Right cardiac atrium (tissue), 5 donors: ENCODE measurements at regions not wholly inside any gene's neighbourhood (a gene's known extent, or its start where the extent isn't known, plus 50 kb on each side); places are given as distances from the start of the nearest gene placed in this dataset.

Source experiments
- ATAC-seq, 2 donors: fragments of 200-7000 bp; cut with Tn5 transposase; one replicate each; pipeline versions ENCODE4 v1.8.0 to v1.9.1; 2020; ENCODE audit warnings: moderate library complexity in 2 of 2, mild to moderate bottlenecking in 1 of 2
- DNase-seq, 3 donors: peaks; one replicate each; pipeline ENCODE4 v3.0.0-alpha.2; 2020
- H3K27ac ChIP-seq: one replicate; pipeline ENCODE4 v1.5.1; 2013; ENCODE audit warnings: mild to moderate bottlenecking, low read length, control low read depth, moderate library complexity
- H3K27me3 ChIP-seq: one replicate; pipeline ENCODE4 v1.6.1; 2013; ENCODE audit not compliant: control insufficient read depth, insufficient read depth
- H3K4me1 ChIP-seq: one replicate; pipeline ENCODE4 v1.6.1; 2013; ENCODE audit warnings: low read length; ENCODE audit not compliant: control insufficient read depth, insufficient read depth
- H3K4me3 ChIP-seq: one replicate; pipeline ENCODE4 v1.5.1; 2013; ENCODE audit warnings: low read length, control low read depth
- H3K9me3 ChIP-seq: one replicate; pipeline ENCODE4 v1.6.1; 2013; ENCODE audit warnings: low read length; ENCODE audit not compliant: control insufficient read depth
- WGBS: extraction: QIAGEN DNeasy Blood & Tissue Kit; methylation state at CpG from one replicate; pipeline ENCODE4 v1.1.7; 2013; 5-methylcytosine and 5-hydroxymethylcytosine counted together
- intact Hi-C, 4 donors: fragments of 100-400 bp; cut with DNase I; formaldehyde crosslinking; loops; one replicate each; pipeline versions ENCODE4 v1.11.0 to v1.14.0; 2022 to 2023
- donor health status: healthy with polysubstance abuse.
- donor health status: DM: no; HTN: yes; CAD: no.
- donor health status: DM: no; HTN: no; CAD: no.
- donor health status: DM: no; HTN: yes; CAD: no; lungs with severe emphysema.
- donor health status: DM: yes; HTN: yes; CAD: no.

GRCh38 chr1:88523854-88524528 lies 160.1 kb upstream of the PKN2 start:
- DNase-seq (no peak), ATAC-seq (no peak)
- Histone ChIP-seq H3K9me3 (no peaks in the 10 kb centered on the region), H3K4me3 (no peak overlapping the region), H3K27ac (no peak overlapping the region), H3K4me1 (no peaks in the 10 kb centered on the region), H3K27me3 (no peaks in the 10 kb centered on the region)
- 81% methylated on average over 4 of the region's 4 CpGs for WGBS
- intact Hi-C loops = no loop called here

GRCh38 chr1:88526456-88526855 lies 157.6 kb upstream of the PKN2 start:
- ATAC-seq = no peak
- WGBS = 61% methylated on average over 3 of the region's 3 CpGs
- no peak overlapping the region for H3K4me3 ChIP-seq
- H3K4me1 ChIP-seq = no peaks in the 10 kb centered on the region
- H3K27ac ChIP-seq = no peak overlapping the region
- no peaks in the 10 kb centered on the region for H3K9me3 ChIP-seq
- no peak for DNase-seq
- no peaks in the 10 kb centered on the region for H3K27me3 ChIP-seq
- intact Hi-C loops = no loop called here

- no peaks in the 10 kb centered on the region for H3K9me3 ChIP-seq
- DNase-seq (no peak), ATAC-seq (no peak)
- intact Hi-C loops = no loop called here
- no peak overlapping the region for H3K27ac ChIP-seq
- H3K4me3 ChIP-seq = no peak overlapping the region
- WGBS = 84% methylated on average over 4 of the region's 4 CpGs
- no peaks in the 10 kb centered on the region for H3K4me1 ChIP-seq
- no peaks in the 10 kb centered on the region for H3K27me3 ChIP-seq
These were observed 155.3 kb upstream of the PKN2 start for GRCh38 chr1:88528792-88529191.

DNA sequence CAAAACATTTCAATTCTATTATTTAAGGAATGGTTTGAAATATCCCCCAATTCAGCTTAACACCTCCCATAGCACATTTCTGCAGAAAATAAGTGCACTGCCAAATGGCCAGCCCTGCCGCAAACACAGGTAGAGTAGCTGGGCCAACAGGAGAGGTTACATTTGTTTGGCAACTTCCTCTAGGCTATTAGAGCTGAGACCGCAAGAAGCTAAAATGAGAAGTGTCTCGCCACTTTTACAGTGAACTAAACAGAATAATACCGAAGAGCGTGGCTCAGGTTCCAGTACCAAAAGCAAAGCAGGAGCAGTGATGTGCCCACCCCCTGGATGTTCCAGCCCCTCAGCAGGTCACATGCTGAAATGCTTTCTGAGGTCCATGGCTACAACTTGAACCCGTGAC lies 154.5 kb upstream of the PKN2 start:
- DNase-seq = no peak

DNA sequence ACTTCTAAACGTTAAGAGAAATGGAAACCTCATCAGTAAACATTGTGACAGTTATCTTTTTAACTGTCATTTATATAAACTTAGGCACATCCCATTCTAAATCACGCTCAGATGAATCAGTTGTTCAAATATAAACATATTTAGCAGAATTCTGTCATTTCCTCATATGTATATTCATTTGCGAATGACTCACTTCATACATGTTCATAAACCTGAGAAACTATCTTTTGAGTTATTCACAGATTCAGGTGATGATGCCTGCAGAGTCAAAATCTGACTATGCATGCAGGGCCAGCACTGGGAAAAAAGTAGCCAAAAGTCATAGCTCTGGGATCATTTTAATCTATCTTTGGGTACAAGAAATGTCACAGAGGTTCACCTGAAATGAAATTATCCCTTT lies 153.8 kb upstream of the PKN2 start:
- Histone ChIP-seq H3K27ac (no peak overlapping the region), H3K4me1 (no peaks in the 10 kb centered on the region), H3K4me3 (no peak overlapping the region), H3K9me3 (no peaks in the 10 kb centered on the region), H3K27me3 (no peaks in the 10 kb centered on the region)
- no peak for DNase-seq
- WGBS = 83% methylated on average over 3 of the region's 3 CpGs
- intact Hi-C loops = no loop called here
- no peak for ATAC-seq

More for the DNA sequence above, 154.5 kb upstream of the PKN2 start:
- Histone ChIP-seq H3K4me3 (no peak overlapping the region), H3K27me3 (no peaks in the 10 kb centered on the region), H3K9me3 (no peaks in the 10 kb centered on the region), H3K4me1 (no peaks in the 10 kb centered on the region), H3K27ac (no peak overlapping the region)
- 91% methylated on average over 6 of the region's 6 CpGs for WGBS
- intact Hi-C loops = no loop called here
- no peak for ATAC-seq

GRCh38 chr1:88537787-88538186 lies 146.3 kb upstream of the PKN2 start:
- Histone ChIP-seq H3K4me1 (no peaks in the 10 kb centered on the region), H3K27ac (no peak overlapping the region), H3K9me3 (no peaks in the 10 kb centered on the region), H3K4me3 (no peak overlapping the region), H3K27me3 (no peaks in the 10 kb centered on the region)
- peak in 1 of 2 donors; percentile 79 for ATAC-seq
- no peak for DNase-seq
- WGBS = 51% methylated on average over 3 of the region's 3 CpGs
- intact Hi-C loops = no loop called here

- Histone ChIP-seq H3K4me1 (no peaks in the 10 kb centered on the region), H3K27ac (no peak overlapping the region), H3K4me3 (no peak overlapping the region), H3K27me3 (no peaks in the 10 kb centered on the region), H3K9me3 (no peaks in the 10 kb centered on the region)
- intact Hi-C loops = no loop called here
- ATAC-seq (no peak), DNase-seq (no peak)
- 59% methylated on average over 2 of the region's 2 CpGs for WGBS
These were observed 145.7 kb upstream of the PKN2 start for GRCh38 chr1:88538222-88538899.

- H3K27me3 ChIP-seq = no peaks in the 10 kb centered on the region
- no peak overlapping the region for H3K4me3 ChIP-seq
- H3K9me3 ChIP-seq = no peaks in the 10 kb centered on the region
- intact Hi-C loops = loop anchor here in 1 of 4 donors (10.0 kb wide), 1 partner anchor 355 kb away; no protein-coding TSS in a partner anchor
- H3K4me1 ChIP-seq = no peaks in the 10 kb centered on the region
- 90% methylated on average over 2 of the region's 2 CpGs for WGBS
- H3K27ac ChIP-seq = no peak overlapping the region
- DNase-seq (no peak), ATAC-seq (no peak)
These were observed 143.8 kb upstream of the PKN2 start for GRCh38 chr1:88540255-88540654.

DNA sequence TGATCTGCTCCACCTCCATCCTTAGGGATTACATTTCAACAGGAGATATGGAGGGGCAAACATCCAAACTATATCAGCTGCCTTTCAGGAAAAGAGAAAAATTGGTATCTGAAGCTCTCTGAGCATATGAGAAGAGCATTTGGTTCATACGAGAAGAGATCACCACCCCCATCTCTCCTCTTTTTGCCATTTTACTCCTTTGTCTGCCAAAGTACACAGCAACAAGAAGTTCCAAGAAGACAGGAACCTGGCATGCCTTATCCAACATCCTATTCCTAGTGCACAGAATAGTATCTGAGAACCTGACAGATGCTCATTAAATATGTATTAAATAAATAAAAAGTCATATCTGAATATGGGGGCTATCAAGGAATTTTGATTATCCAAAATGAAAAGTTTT lies 142.5 kb upstream of the PKN2 start:
- intact Hi-C loops = loop anchor here in 1 of 4 donors (10.0 kb wide), 1 partner anchor 357 kb away; no protein-coding TSS in a partner anchor
- Histone ChIP-seq H3K4me1 (no peaks in the 10 kb centered on the region), H3K27me3 (no peaks in the 10 kb centered on the region), H3K27ac (no peak overlapping the region), H3K9me3 (no peaks in the 10 kb centered on the region), H3K4me3 (no peak overlapping the region)
- DNase-seq (no peak), ATAC-seq (no peak)
- 40% methylated on average over 1 of the region's 1 CpG for WGBS

DNA sequence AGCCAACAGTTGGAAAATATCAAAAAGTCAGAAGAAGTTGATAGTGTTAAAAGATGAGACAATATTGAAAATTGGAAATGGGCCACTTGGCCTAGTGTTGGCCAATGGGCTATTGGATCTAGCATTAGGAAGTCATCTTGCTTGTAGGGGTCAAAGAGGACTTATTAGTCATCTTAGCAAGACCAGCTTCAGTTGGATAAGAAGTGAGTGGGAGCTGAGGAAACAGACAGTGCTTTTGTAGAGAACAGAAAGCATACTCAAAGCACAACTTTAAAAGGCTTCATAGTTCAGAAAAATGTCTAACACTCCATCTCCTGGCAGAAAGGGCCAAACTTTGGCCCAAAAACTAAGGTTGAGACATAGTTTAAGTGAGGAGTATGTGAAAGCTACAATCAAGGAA lies 139.9 kb upstream of the PKN2 start:
- no peak overlapping the region for H3K27ac ChIP-seq
- peak; percentile 32 to 67 for ATAC-seq

GRCh38 chr1:88549536-88549935 lies 134.5 kb upstream of the PKN2 start:
- ATAC-seq (no peak), DNase-seq (no peak)
- H3K4me3 ChIP-seq = no peak overlapping the region
- H3K9me3 ChIP-seq = no peaks in the 10 kb centered on the region
- H3K27me3 ChIP-seq = no peaks in the 10 kb centered on the region
- intact Hi-C loops = loop anchor here in 1 of 4 donors (10.0 kb wide), 1 partner anchor 365 kb away; no protein-coding TSS in a partner anchor
- H3K27ac ChIP-seq = no peak overlapping the region
- WGBS = 30% methylated on average over 1 of the region's 1 CpG
- H3K4me1 ChIP-seq = no peaks in the 10 kb centered on the region

More for the DNA sequence above, 139.9 kb upstream of the PKN2 start:
- H3K4me1 ChIP-seq = no peaks in the 10 kb centered on the region
- H3K9me3 ChIP-seq = no peaks in the 10 kb centered on the region
- intact Hi-C loops = loop anchor here in 1 of 4 donors (10.0 kb wide), 1 partner anchor 359 kb away; no protein-coding TSS in a partner anchor
- DNase-seq = no peak
- H3K4me3 ChIP-seq = no peak overlapping the region
- no peaks in the 10 kb centered on the region for H3K27me3 ChIP-seq
